Adrenal gland (tissue), 9 donors: ENCODE measurements at regions not wholly inside any gene's neighbourhood (a gene's known extent, or its start where the extent isn't known, plus 50 kb on each side); places are given as distances from the start of the nearest gene placed in this dataset.

Experiments
- DNase-seq, 7 donors: peaks; one replicate each; pipeline ENCODE4 v3.0.0-alpha.2; 2019 to 2020
- H3K27ac ChIP-seq, 5 donors: fragments of 200-600 bp; sonication (generic) in 4 of 5; 1 replicate in 3 of 5; 2 replicates in 2 of 5; pipeline versions ENCODE4 v1.5.1 to v1.8.0; 2016 to 2020; ENCODE audit warnings: mild to moderate bottlenecking in 1 of 5
- H3K27me3 ChIP-seq: fragments of 200-600 bp; 2 replicates; pipeline ENCODE4 v1.8.0; 2021
- H3K36me3 ChIP-seq, 2 donors: fragments of 200-600 bp; replicated peaks in 1 of 2; 1 replicate in 1 of 2; 2 replicates in 1 of 2; pipeline versions ENCODE4 v1.5.1 to v1.8.0; 2018 to 2022
- H3K4me1 ChIP-seq, 2 donors: fragments of 200-600 bp; replicated peaks in 1 of 2; 1 replicate in 1 of 2; 2 replicates in 1 of 2; pipeline versions ENCODE4 v1.5.1 to v1.8.0; 2018 to 2021
- H3K4me3 ChIP-seq, 4 donors: fragments of 200-600 bp; sonication (generic) in 3 of 4; one replicate each; pipeline ENCODE4 v1.5.1; 2016 to 2018
- H3K9me3 ChIP-seq, 3 donors: fragments of 200-600 bp; sonication (generic) in 1 of 3; replicated peaks in 1 of 3; 1 replicate in 2 of 3; 2 replicates in 1 of 3; pipeline versions ENCODE4 v1.5.1 to v1.8.0; 2016 to 2021
- POLR2A ChIP-seq, 2 donors: fragments of 450-650 bp; IDR thresholded peaks; one replicate each; pipeline ENCODE4 v1.6.1; 2017; ENCODE audit warnings: antibody characterized with exemption in 2 of 2, mild to moderate bottlenecking in 2 of 2, moderate library complexity in 1 of 2
- WGBS, 4 donors: extraction: QIAGEN DNeasy Blood & Tissue Kit in 2 of 4; methylation state at CpG; one replicate each; pipeline versions ENCODE4 v1.1.5 to v1.1.7; 2013 to 2017; 5-methylcytosine and 5-hydroxymethylcytosine counted together
- intact Hi-C, 2 donors: fragments of 100-400 bp; cut with DNase I; formaldehyde crosslinking; loops; one replicate each; pipeline versions ENCODE4 v1.14.1 to v1.15.0; 2022 to 2023
- TF ChIP-seq, protein P1 (sequence below), 6 experiments: fragments of 450-650 bp in 4 of 6; fragments of 200-600 bp in 2 of 6; sonication (generic) in 1 of 6; IDR thresholded peaks; 1 replicate in 5 of 6; 2 replicates in 1 of 6; pipeline versions ENCODE4 v1.5.1 to v1.8.0; 2016 to 2021; ENCODE audit warnings: antibody characterized with exemption in 6 of 6, mild to moderate bottlenecking in 2 of 6, moderate library complexity in 1 of 6
- donor health status: healthy with polysubstance abuse.
- donor health status: Bipolar disorder and iron deficiency.
- donor health status: DM: yes; HTN: yes; CAD: no.
- donor health status: DM: no; HTN: no; CAD: no.
- donor health status: DM: no; HTN: no; CAD: no.

DNA sequence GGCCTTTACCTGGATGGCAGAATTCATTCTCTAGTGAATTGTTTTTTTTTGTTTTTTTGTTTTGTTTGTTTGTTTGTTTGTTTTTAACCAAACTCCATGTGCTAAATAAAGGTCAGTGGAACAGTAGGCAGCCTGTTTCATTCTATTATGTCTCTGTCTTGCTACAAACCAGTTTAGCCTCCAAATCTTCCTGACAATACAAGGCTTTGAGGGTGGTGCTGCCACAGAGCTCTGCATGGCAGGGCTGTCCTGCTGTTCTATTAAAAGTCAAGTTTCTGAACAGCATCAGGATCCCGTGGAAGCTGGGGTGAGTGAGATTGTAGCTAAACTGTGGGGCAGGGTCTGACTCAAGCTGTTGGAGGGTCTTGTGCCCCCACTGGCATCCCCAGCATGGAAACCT, 144.1 kb upstream of the MAST4 start:
- no peak overlapping the region for H3K4me3 ChIP-seq
- no peaks in the 10 kb centered on the region for H3K27me3 ChIP-seq
- H3K27ac ChIP-seq = no peak overlapping the region
- no peak for DNase-seq
- H3K36me3 ChIP-seq = no peaks in the 10 kb centered on the region
- H3K9me3 ChIP-seq = no peaks in the 10 kb centered on the region
- intact Hi-C loops = no loop called here
- 60 to 100% (median 70%) methylated on average over 1 of the region's 1 CpG for WGBS, 4 donors
- no peak for TF ChIP-seq POLR2A (IDR thresholded peaks at IDR 0.05)
- TF ChIP-seq, protein P1, sequence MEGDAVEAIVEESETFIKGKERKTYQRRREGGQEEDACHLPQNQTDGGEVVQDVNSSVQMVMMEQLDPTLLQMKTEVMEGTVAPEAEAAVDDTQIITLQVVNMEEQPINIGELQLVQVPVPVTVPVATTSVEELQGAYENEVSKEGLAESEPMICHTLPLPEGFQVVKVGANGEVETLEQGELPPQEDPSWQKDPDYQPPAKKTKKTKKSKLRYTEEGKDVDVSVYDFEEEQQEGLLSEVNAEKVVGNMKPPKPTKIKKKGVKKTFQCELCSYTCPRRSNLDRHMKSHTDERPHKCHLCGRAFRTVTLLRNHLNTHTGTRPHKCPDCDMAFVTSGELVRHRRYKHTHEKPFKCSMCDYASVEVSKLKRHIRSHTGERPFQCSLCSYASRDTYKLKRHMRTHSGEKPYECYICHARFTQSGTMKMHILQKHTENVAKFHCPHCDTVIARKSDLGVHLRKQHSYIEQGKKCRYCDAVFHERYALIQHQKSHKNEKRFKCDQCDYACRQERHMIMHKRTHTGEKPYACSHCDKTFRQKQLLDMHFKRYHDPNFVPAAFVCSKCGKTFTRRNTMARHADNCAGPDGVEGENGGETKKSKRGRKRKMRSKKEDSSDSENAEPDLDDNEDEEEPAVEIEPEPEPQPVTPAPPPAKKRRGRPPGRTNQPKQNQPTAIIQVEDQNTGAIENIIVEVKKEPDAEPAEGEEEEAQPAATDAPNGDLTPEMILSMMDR (IDR thresholded peaks at IDR 0.05) = no peak
- no peaks in the 10 kb centered on the region for H3K4me1 ChIP-seq

DNA sequence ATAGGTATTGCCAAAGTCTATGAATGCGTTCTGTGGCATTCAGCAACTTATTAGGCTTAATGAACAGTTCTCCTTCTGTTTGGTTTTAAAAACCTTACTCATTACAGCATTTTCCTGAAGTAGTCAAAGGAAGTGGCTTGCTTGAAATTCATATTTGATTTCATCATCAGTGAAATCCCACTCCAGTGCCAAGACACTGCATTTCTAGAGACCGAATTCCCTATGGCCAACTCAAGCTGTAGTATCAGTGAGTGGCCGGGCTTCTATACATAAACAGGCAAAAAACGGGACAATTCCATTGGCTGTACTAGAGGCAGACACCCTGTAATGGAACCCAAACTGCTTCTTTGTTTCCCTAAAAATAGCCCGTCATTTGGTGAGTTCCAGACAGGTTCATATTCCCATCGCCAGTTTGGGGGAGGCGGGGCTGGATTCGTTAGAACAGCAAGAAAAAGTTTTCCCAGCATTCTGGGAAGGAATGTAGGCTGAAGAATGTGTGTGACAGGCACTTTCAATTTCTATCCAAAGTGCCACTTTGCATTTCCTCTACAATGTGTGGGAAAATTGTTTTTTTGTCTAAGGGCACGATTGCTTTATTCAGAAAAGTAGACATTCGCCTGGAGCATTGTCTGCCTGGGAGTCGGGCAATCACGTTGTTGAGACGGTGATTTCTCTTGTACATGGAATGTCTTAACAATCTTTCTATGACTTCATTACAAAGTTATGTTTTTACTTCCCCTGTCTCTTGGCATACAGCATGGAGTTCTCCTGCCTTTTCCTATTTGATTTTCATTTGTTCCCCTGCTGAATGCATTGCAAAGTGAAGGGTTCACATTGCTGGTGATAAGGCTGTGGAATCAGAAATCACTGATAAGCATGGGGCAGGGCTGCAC, 141.8 kb upstream of the MAST4 start:
- H3K4me3 ChIP-seq = no peak overlapping the region
- no peak for DNase-seq
- WGBS, 4 donors = 73 to 80% (median 77%) methylated on average over 13 of the region's 13 CpGs
- H3K4me1 ChIP-seq = no peaks in the 10 kb centered on the region
- no peak for TF ChIP-seq POLR2A (IDR thresholded peaks at IDR 0.05)
- TF ChIP-seq, protein P1 (IDR thresholded peaks at IDR 0.05) = no peak
- H3K27ac ChIP-seq = no peak overlapping the region
- intact Hi-C loops = no loop called here
- H3K36me3 ChIP-seq = no peaks in the 10 kb centered on the region
- H3K9me3 ChIP-seq = no peaks in the 10 kb centered on the region
- H3K27me3 ChIP-seq = no peaks in the 10 kb centered on the region

DNA sequence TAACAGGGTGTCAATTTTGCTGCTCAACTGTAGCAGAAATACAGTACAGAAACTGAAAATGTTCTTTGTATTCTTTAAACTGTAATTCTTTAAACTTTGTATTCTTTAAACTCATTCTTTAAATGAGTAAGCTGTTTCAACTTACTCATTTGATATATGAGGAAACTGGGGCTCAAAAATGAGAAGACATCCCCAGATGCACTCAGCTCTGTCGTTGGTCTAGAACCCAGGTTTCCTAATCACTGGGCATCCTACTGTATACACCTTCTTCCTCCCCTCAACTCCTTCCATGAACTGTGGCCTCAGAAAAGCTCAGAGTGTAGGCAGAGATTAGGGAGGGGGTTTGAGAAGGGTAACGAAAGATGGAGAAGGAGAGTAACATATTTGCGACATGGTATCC, 136.5 kb upstream of the MAST4 start:
- no peak overlapping the region for H3K27ac ChIP-seq
- no peaks in the 10 kb centered on the region for H3K9me3 ChIP-seq
- no peaks in the 10 kb centered on the region for H3K36me3 ChIP-seq
- H3K4me1 ChIP-seq = no peaks in the 10 kb centered on the region
- 73 to 90% (median 84%) methylated on average over 3 of the region's 3 CpGs for WGBS, 4 donors
- no peak for DNase-seq
- intact Hi-C loops = no loop called here
- no peak for TF ChIP-seq POLR2A (IDR thresholded peaks at IDR 0.05)
- TF ChIP-seq, protein P1 (IDR thresholded peaks at IDR 0.05) = no peak
- H3K4me3 ChIP-seq = no peak overlapping the region
- no peaks in the 10 kb centered on the region for H3K27me3 ChIP-seq

DNA sequence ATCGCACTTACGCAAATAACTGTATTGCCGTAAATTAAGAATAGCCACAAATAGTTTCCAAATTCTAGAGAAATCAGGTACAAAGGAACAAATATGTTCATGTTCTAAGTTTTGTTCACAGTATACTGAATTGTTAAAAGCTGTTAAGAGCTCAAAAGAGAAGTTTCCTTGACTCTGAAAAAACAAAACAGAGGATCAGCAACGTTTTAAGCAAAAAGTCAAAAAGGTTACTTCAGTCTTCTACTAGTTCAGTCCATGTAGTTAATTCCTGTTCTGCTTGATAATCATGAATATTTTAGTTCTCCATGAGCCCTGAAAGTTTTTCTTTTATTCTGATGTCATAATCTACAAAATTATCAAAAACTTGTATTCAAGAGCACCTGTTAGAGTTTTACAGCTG, 128.6 kb upstream of the MAST4 start:
- Histone ChIP-seq H3K27ac (no peak overlapping the region), H3K9me3 (peaks cover 0 to 7% (median 0%) of the 10 kb centered on the region in 3 donors), H3K4me1 (no peaks in the 10 kb centered on the region), H3K27me3 (no peaks in the 10 kb centered on the region), H3K36me3 (no peaks in the 10 kb centered on the region), H3K4me3 (no peak overlapping the region)
- no peak for DNase-seq
- WGBS, 4 donors = 76 to 88% (median 82%) methylated on average over 4 of the region's 4 CpGs
- intact Hi-C loops = no loop called here
- TF ChIP-seq, protein P1 (IDR thresholded peaks at IDR 0.05) = no peak
- TF ChIP-seq POLR2A (IDR thresholded peaks at IDR 0.05) = no peak
